Choroid plexus epithelial cell (primary cell): ENCODE measurements at regions not wholly inside any gene's neighbourhood (a gene's known extent, or its start where the extent isn't known, plus 50 kb on each side); places are given as distances from the start of the nearest gene placed in this dataset.

Source experiments
- DNase-seq: peaks from one replicate; pipeline ENCODE4 v3.0.0-alpha.2; 2010; ENCODE audit warnings: low read depth
- H3K4me3 ChIP-seq: 2 replicates; pipeline ENCODE4 v1.5.1; 2011; ENCODE audit warnings: low read depth, mild to moderate bottlenecking, control low read depth, low read length, moderate library complexity
- TF ChIP-seq, protein P1 (sequence below): conservative IDR thresholded peaks from 2 replicates; pipeline ENCODE4 v1.5.1; 2011; ENCODE audit warnings: low read depth, mild to moderate bottlenecking, control low read depth, inconsistent platforms, low read length, moderate library complexity

DNA sequence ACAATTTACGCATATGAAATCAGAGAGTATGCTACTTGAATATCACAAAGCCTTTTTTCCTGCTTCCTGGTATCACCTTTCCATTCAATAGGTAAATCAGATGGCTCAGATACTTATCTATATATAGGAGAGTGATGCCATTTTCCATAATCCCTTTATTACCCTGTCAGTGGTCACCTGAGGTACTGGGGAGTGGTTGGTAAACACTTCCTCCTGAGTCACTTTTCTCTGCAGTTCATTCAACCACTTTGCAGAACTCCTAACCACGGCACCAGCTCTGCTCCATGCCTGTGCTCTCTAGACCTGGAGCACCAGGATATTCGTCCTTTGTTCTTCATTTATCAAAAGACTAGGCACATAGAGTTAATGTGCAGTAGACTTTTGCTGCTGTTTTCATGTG, 748.5 kb upstream of the KLHL1 start:
- no peak for DNase-seq
- TF ChIP-seq, protein P1, sequence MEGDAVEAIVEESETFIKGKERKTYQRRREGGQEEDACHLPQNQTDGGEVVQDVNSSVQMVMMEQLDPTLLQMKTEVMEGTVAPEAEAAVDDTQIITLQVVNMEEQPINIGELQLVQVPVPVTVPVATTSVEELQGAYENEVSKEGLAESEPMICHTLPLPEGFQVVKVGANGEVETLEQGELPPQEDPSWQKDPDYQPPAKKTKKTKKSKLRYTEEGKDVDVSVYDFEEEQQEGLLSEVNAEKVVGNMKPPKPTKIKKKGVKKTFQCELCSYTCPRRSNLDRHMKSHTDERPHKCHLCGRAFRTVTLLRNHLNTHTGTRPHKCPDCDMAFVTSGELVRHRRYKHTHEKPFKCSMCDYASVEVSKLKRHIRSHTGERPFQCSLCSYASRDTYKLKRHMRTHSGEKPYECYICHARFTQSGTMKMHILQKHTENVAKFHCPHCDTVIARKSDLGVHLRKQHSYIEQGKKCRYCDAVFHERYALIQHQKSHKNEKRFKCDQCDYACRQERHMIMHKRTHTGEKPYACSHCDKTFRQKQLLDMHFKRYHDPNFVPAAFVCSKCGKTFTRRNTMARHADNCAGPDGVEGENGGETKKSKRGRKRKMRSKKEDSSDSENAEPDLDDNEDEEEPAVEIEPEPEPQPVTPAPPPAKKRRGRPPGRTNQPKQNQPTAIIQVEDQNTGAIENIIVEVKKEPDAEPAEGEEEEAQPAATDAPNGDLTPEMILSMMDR, result no peak
- H3K4me3 ChIP-seq, result no peak overlapping the region

DNA sequence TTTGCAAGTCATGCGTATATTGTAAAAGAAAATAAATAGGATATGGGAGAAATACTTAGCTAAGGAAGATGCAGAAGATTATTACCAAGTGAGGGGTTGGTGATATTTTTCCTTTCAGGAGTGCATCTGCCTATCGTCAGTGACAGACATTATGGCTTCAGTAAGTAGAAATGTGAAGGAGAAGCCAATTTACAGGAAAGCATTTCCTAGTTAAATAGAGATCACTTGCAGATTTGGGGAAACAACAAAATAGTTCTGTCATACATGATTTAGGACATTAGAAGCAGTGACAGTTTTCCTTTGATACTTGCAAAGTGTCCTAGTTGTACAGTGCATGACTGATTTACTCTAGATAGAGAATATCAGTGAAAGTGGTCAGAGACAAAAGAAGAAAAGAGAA, 747.8 kb upstream of the KLHL1 start:
- TF ChIP-seq, protein P1, result no peak
- no peak for DNase-seq
- no peak overlapping the region for H3K4me3 ChIP-seq

GRCh38 chr13:70849222-70849621, 741.0 kb upstream of the KLHL1 start:
- TF ChIP-seq, protein P1, result no peak
- H3K4me3 ChIP-seq, result no peak overlapping the region
- no peak for DNase-seq

- H3K4me3 ChIP-seq, result no peak overlapping the region
- no peak for DNase-seq
- TF ChIP-seq, protein P1, result no peak
These were observed 736.3 kb upstream of the KLHL1 start for GRCh38 chr13:70844391-70845108.

GRCh38 chr13:70842062-70842644, 733.9 kb upstream of the KLHL1 start:
- no peak for DNase-seq
- TF ChIP-seq, protein P1, result peak; percentile 15
- no peak overlapping the region for H3K4me3 ChIP-seq

- H3K4me3 ChIP-seq, result no peak overlapping the region
- DNase-seq, result no peak
- TF ChIP-seq, protein P1, result no peak
These were observed 733.2 kb upstream of the KLHL1 start for GRCh38 chr13:70841240-70842061.
